ENCODE measurements at regions not wholly inside any gene's neighbourhood (a gene's known extent, or its start where the extent isn't known, plus 50 kb on each side); places are given as distances from the start of the nearest gene placed in this dataset.

GRCh38 chr6:82767447-82767846 is 298.2 kb downstream of the UBE3D start:
- H3K9me3 ChIP-seq (ENCODE audit: control insufficient read depth, insufficient read depth, low read depth, low read length), result no peaks in the 10 kb centered on the region
- H3K27ac ChIP-seq (ENCODE audit: extremely low read depth, low read depth, low read length), result no peak overlapping the region
- ChIA-PET POLR2A (no interaction called here), CTCF (no interaction called here)
- H3K36me3 ChIP-seq (ENCODE audit: control insufficient read depth in 2 of 2, insufficient read depth in 1 of 2, low read length in 2 of 2), result no peaks in the 10 kb centered on the region
- TF ChIP-seq ZNF704 (tag by site-specific recombination; IDR thresholded peaks at IDR 0.05) (no peak), ZIC2 (tag by site-specific recombination; IDR thresholded peaks at IDR 0.05) (no peak), ZNF639 (tag by site-specific recombination; IDR thresholded peaks at IDR 0.05) (no peak), ZEB2 (tag by site-specific recombination; IDR thresholded peaks at IDR 0.05) (no peak), TCF7L2 (IDR thresholded peaks at IDR 0.05; ENCODE audit: borderline replicate concordance, low read depth, low read length) (no peak), RBAK (tag by site-specific recombination; IDR thresholded peaks at IDR 0.05) (no peak), ZNF18 (tag by site-specific recombination; IDR thresholded peaks at IDR 0.05) (no peak), ZNF280D (tag by site-specific recombination; IDR thresholded peaks at IDR 0.05) (no peak), YY1 (tag by site-specific recombination; IDR thresholded peaks at IDR 0.05) (no peak), ZNF426 (tag by site-specific recombination; IDR thresholded peaks at IDR 0.05) (no peak), ZNF155 (tag by site-specific recombination; IDR thresholded peaks at IDR 0.05) (no peak), ZNF670 (tag by site-specific recombination; IDR thresholded peaks at IDR 0.05; ENCODE audit: low read depth) (no peak), ZNF544 (tag by site-specific recombination; IDR thresholded peaks at IDR 0.05) (no peak), ZNF140 (tag by site-specific recombination; IDR thresholded peaks at IDR 0.05) (no peak), MZF1 (tag by site-specific recombination; IDR thresholded peaks at IDR 0.05; ENCODE audit: borderline replicate concordance) (no peak), ZNF561 (tag by site-specific recombination; IDR thresholded peaks at IDR 0.05; ENCODE audit: borderline replicate concordance) (no peak)
- no peak overlapping the region for H3K4me3 ChIP-seq (ENCODE audit: low read depth, low read length)
- no peaks in the 10 kb centered on the region for H3K4me1 ChIP-seq (ENCODE audit: control insufficient read depth, insufficient read depth, low read length)

- H3K9me3 ChIP-seq (ENCODE audit: control insufficient read depth, insufficient read depth, low read depth, low read length), result no peaks in the 10 kb centered on the region
- no peaks in the 10 kb centered on the region for H3K36me3 ChIP-seq (ENCODE audit: control insufficient read depth in 2 of 2, insufficient read depth in 1 of 2, low read length in 2 of 2)
- H3K4me1 ChIP-seq (ENCODE audit: control insufficient read depth, insufficient read depth, low read length), result no peaks in the 10 kb centered on the region
- no peak overlapping the region for H3K4me3 ChIP-seq (ENCODE audit: low read depth, low read length)
- POLR2A ChIA-PET, result no interaction called here
- CTCF ChIA-PET, result interaction anchor here (0.6 kb wide), 1 partner anchor 209 kb away, joined by 3 read pairs; no protein-coding TSS in a partner anchor
- no peak overlapping the region for H3K27ac ChIP-seq (ENCODE audit: extremely low read depth, low read depth, low read length)
- TF ChIP-seq ZNF350 (tag by site-specific recombination; IDR thresholded peaks at IDR 0.05) (no peak), ZNF654 (tag by site-specific recombination; IDR thresholded peaks at IDR 0.05; ENCODE audit: low read depth) (no peak), ZNF121 (tag by site-specific recombination; IDR thresholded peaks at IDR 0.05) (no peak), ZNF416 (tag by site-specific recombination; IDR thresholded peaks at IDR 0.05) (no peak), SCRT1 (tag by site-specific recombination; IDR thresholded peaks at IDR 0.05; ENCODE audit: borderline replicate concordance) (no peak), ZNF175 (tag by site-specific recombination; IDR thresholded peaks at IDR 0.05) (no peak), ZNF843 (tag by site-specific recombination; IDR thresholded peaks at IDR 0.05) (no peak), ZNF639 (tag by site-specific recombination; IDR thresholded peaks at IDR 0.05) (no peak), ZNF202 (tag by site-specific recombination; IDR thresholded peaks at IDR 0.05; ENCODE audit: borderline replicate concordance) (no peak), ZNF677 (tag by site-specific recombination; IDR thresholded peaks at IDR 0.05) (no peak), ZNF791 (tag by site-specific recombination; IDR thresholded peaks at IDR 0.05) (no peak)
These were observed 292.6 kb downstream of the UBE3D start for GRCh38 chr6:82772851-82773717.

Measured in HEK293 (cell line).